ENCODE measurements at regions not wholly inside any gene's neighbourhood (a gene's known extent, or its start where the extent isn't known, plus 50 kb on each side); places are given as distances from the start of the nearest gene placed in this dataset.

GRCh38 chr4:124429746-124430250, 282.7 kb downstream of the ANKRD50 start:
- Histone ChIP-seq H3K9me2 (replicated peaks; ENCODE audit: control insufficient read depth, low read length) (no peaks in the 10 kb centered on the region), H3K27me3 (ENCODE audit: control insufficient read depth, low read length) (no peaks in the 10 kb centered on the region), H3K27ac (ENCODE audit: low read depth, low read length) (no peak overlapping the region), H3F3A (ENCODE audit: control insufficient read depth, insufficient read depth) (no peaks in the 10 kb centered on the region), H3K79me2 (ENCODE audit: control insufficient read depth, low read length) (no peaks in the 10 kb centered on the region), H4K20me1 (ENCODE audit: control insufficient read depth, insufficient read depth, low read depth, low read length) (no peaks in the 10 kb centered on the region), H3K9me3 (ENCODE audit: control insufficient read depth, insufficient read depth, low read length) (no peaks in the 10 kb centered on the region), H3K4me1 (ENCODE audit: control insufficient read depth, low read length) (no peaks in the 10 kb centered on the region), H3K4me3 (ENCODE audit: low read length) (no peak overlapping the region), H3K4me2 (ENCODE audit: low read length) (no peak overlapping the region), H3K36me3 (ENCODE audit: control insufficient read depth, low read length) (no peaks in the 10 kb centered on the region)
- no peak for TF ChIP-seq EZH2phosphoT487 (IDR thresholded peaks at IDR 0.05; ENCODE audit: borderline replicate concordance, low read length)
- TF ChIP-seq CTCF (IDR thresholded peaks at IDR 0.05; ENCODE audit: low read depth, low read length, poor library complexity, severe bottlenecking): no peak

- Histone ChIP-seq H4K20me1 (ENCODE audit: control insufficient read depth, insufficient read depth, low read depth, low read length) (no peaks in the 10 kb centered on the region), H3K4me1 (ENCODE audit: control insufficient read depth, low read length) (no peaks in the 10 kb centered on the region), H3F3A (ENCODE audit: control insufficient read depth, insufficient read depth) (no peaks in the 10 kb centered on the region), H3K36me3 (ENCODE audit: control insufficient read depth, low read length) (no peaks in the 10 kb centered on the region), H3K79me2 (ENCODE audit: control insufficient read depth, low read length) (no peaks in the 10 kb centered on the region), H3K4me2 (ENCODE audit: low read length) (no peak overlapping the region), H3K27me3 (ENCODE audit: control insufficient read depth, low read length) (no peaks in the 10 kb centered on the region), H3K27ac (ENCODE audit: low read depth, low read length) (no peak overlapping the region), H3K9me3 (ENCODE audit: control insufficient read depth, insufficient read depth, low read length) (no peaks in the 10 kb centered on the region), H3K9me2 (replicated peaks; ENCODE audit: control insufficient read depth, low read length) (no peaks in the 10 kb centered on the region), H3K4me3 (ENCODE audit: low read length) (no peak overlapping the region)
- TF ChIP-seq CTCF (IDR thresholded peaks at IDR 0.05; ENCODE audit: low read depth, low read length, poor library complexity, severe bottlenecking): no peak
- TF ChIP-seq EZH2phosphoT487 (IDR thresholded peaks at IDR 0.05; ENCODE audit: borderline replicate concordance, low read length): no peak
Measured at GRCh38 chr4:124431653-124432192, 280.8 kb downstream of the ANKRD50 start.

- TF ChIP-seq CTCF (IDR thresholded peaks at IDR 0.05; ENCODE audit: low read depth, low read length, poor library complexity, severe bottlenecking): no peak
- TF ChIP-seq EZH2phosphoT487 (IDR thresholded peaks at IDR 0.05; ENCODE audit: borderline replicate concordance, low read length): no peak
- Histone ChIP-seq H3K79me2 (ENCODE audit: control insufficient read depth, low read length) (no peaks in the 10 kb centered on the region), H3K27ac (ENCODE audit: low read depth, low read length) (no peak overlapping the region), H3K9me3 (ENCODE audit: control insufficient read depth, insufficient read depth, low read length) (no peaks in the 10 kb centered on the region), H3K4me3 (ENCODE audit: low read length) (no peak overlapping the region), H3K4me2 (ENCODE audit: low read length) (no peak overlapping the region), H3K36me3 (ENCODE audit: control insufficient read depth, low read length) (no peaks in the 10 kb centered on the region), H3K4me1 (ENCODE audit: control insufficient read depth, low read length) (no peaks in the 10 kb centered on the region), H4K20me1 (ENCODE audit: control insufficient read depth, insufficient read depth, low read depth, low read length) (no peaks in the 10 kb centered on the region), H3K27me3 (ENCODE audit: control insufficient read depth, low read length) (no peaks in the 10 kb centered on the region), H3K9me2 (replicated peaks; ENCODE audit: control insufficient read depth, low read length) (no peaks in the 10 kb centered on the region), H3F3A (ENCODE audit: control insufficient read depth, insufficient read depth) (no peaks in the 10 kb centered on the region)
Measured at GRCh38 chr4:124432500-124432899, 280.0 kb downstream of the ANKRD50 start.

Data from DOHH2 (cell line).